GM23338 (cell line): ENCODE measurements at regions not wholly inside any gene's neighbourhood (a gene's known extent, or its start where the extent isn't known, plus 50 kb on each side); places are given as distances from the start of the nearest gene placed in this dataset.

Source experiments
- ATAC-seq: fragments of 200-7000 bp; cut with Tn5 transposase; 3 replicates; pipeline ENCODE4 v1.9.1; 2020
- DNase-seq: peaks from one replicate; pipeline ENCODE4 v3.0.0-alpha.2; 2015; ENCODE audit warnings: low spot score
- H2AFZ ChIP-seq: fragments of 200-600 bp; sonication (generic); 2 replicates; pipeline ENCODE4 v1.8.0; 2016; ENCODE audit warnings: antibody characterized with exemption, mild to moderate bottlenecking, moderate library complexity
- H3F3A ChIP-seq: fragments of 200-600 bp; sonication (generic); replicated peaks from 2 replicates; pipeline ENCODE4 v1.8.0; 2017; ENCODE audit warnings: antibody characterized with exemption, mixed run types, low read depth
- H3K27ac ChIP-seq: fragments of 200-600 bp; sonication (generic); 2 replicates; pipeline ENCODE4 v1.6.1; 2016; ENCODE audit warnings: low read depth
- H3K27me3 ChIP-seq: fragments of 200-600 bp; sonication (generic); 2 replicates; pipeline ENCODE4 v1.8.0; 2016; ENCODE audit warnings: mild to moderate bottlenecking, mixed run types, moderate library complexity; ENCODE audit not compliant: insufficient read depth
- H3K36me3 ChIP-seq: fragments of 200-600 bp; sonication (generic); 2 replicates; pipeline ENCODE4 v1.8.0; 2016; ENCODE audit warnings: mild to moderate bottlenecking; ENCODE audit not compliant: insufficient read depth
- H3K4me1 ChIP-seq: fragments of 200-600 bp; sonication (generic); 2 replicates; pipeline ENCODE4 v1.8.0; 2016; ENCODE audit warnings: mild to moderate bottlenecking, moderate library complexity; ENCODE audit not compliant: insufficient read depth
- H3K4me2 ChIP-seq: fragments of 200-600 bp; sonication (generic); 2 replicates; pipeline ENCODE4 v1.7.1; 2017; ENCODE audit warnings: mixed run types
- H3K4me3 ChIP-seq: fragments of 200-600 bp; sonication (generic); 2 replicates; pipeline ENCODE4 v1.6.1; 2016; ENCODE audit warnings: mixed run types
- H3K79me2 ChIP-seq: fragments of 200-600 bp; sonication (generic); replicated peaks from 2 replicates; pipeline ENCODE4 v1.8.0; 2017; ENCODE audit warnings: mild to moderate bottlenecking; ENCODE audit not compliant: insufficient read depth
- H3K9me2 ChIP-seq: fragments of 200-600 bp; sonication (generic); 2 replicates; pipeline ENCODE4 v1.8.0; 2017; ENCODE audit not compliant: insufficient read depth
- H4K20me1 ChIP-seq: fragments of 200-600 bp; sonication (generic); replicated peaks from 2 replicates; pipeline ENCODE4 v1.8.0; 2017; ENCODE audit warnings: mild to moderate bottlenecking; ENCODE audit not compliant: insufficient read depth
- H3K27ac Mint-ChIP-seq: 2 replicates; pipeline ENCODE4 v1.8.0; 2020; ENCODE audit warnings: inconsistent platforms, mild to moderate bottlenecking, moderate library complexity, mixed read lengths
- H3K27me3 Mint-ChIP-seq: 3 replicates; pipeline ENCODE4 v1.8.0; 2022; ENCODE audit warnings: low read depth, mild to moderate bottlenecking, moderate library complexity, mixed read lengths, inconsistent platforms; ENCODE audit not compliant: insufficient read depth, poor library complexity
- H3K36me3 Mint-ChIP-seq: 3 replicates; pipeline ENCODE4 v1.8.0; 2021; ENCODE audit warnings: low read depth, mild to moderate bottlenecking, inconsistent platforms, moderate library complexity, mixed read lengths
- H3K4me1 Mint-ChIP-seq: 3 replicates; pipeline ENCODE4 v1.8.0; 2020; ENCODE audit warnings: mild to moderate bottlenecking, inconsistent platforms, mixed read lengths
- H3K4me3 Mint-ChIP-seq: 3 replicates; pipeline ENCODE4 v1.8.0; 2021; ENCODE audit warnings: moderate library complexity, mild to moderate bottlenecking, inconsistent platforms, mixed read lengths
- H3K9me3 Mint-ChIP-seq: 3 replicates; pipeline ENCODE4 v1.8.0; 2020; ENCODE audit warnings: moderate library complexity, mild to moderate bottlenecking, inconsistent platforms, mixed read lengths
- CREB1 ChIP-seq: fragments of 250-450 bp; sonication (Bioruptor Pico); IDR thresholded peaks from 2 replicates; pipeline ENCODE4 v1.5.0; 2020; ENCODE audit warnings: low read depth, mild to moderate bottlenecking, moderate library complexity
- EZH2 ChIP-seq: fragments of 200-600 bp; sonication (generic); IDR thresholded peaks from one replicate; pipeline ENCODE4 v1.8.0; 2017; ENCODE audit warnings: antibody characterized with exemption, mild to moderate bottlenecking, low read depth; ENCODE audit not compliant: unreplicated experiment
- EZH2phosphoT487 ChIP-seq: fragments of 200-600 bp; sonication (generic); IDR thresholded peaks from one replicate; pipeline ENCODE4 v1.8.1; 2018; ENCODE audit warnings: antibody characterized with exemption; ENCODE audit not compliant: unreplicated experiment
- JUNB ChIP-seq: IDR thresholded peaks from one replicate; pipeline ENCODE4 v1.6.1; 2016; ENCODE audit warnings: antibody characterized with exemption; ENCODE audit not compliant: unreplicated experiment
- NANOG ChIP-seq: IDR thresholded peaks from 2 replicates; pipeline ENCODE4 v1.6.1; 2016; ENCODE audit warnings: antibody characterized with exemption, borderline replicate concordance
- POLR2AphosphoS5 ChIP-seq: IDR thresholded peaks from 2 replicates; pipeline ENCODE4 v1.6.1; 2016; ENCODE audit warnings: antibody characterized with exemption, low read depth
- STAT1 ChIP-seq: IDR thresholded peaks from one replicate; pipeline ENCODE4 v1.6.1; 2016; ENCODE audit warnings: antibody characterized with exemption; ENCODE audit not compliant: unreplicated experiment
- ZNF114 ChIP-seq: fragments of 250-450 bp; sonication (Bioruptor Pico); IDR thresholded peaks from 2 replicates; pipeline ENCODE4 v1.5.0; 2020; ENCODE audit warnings: mild to moderate bottlenecking, moderate library complexity
- ZNF331 ChIP-seq: fragments of 250-450 bp; sonication (Bioruptor Pico); IDR thresholded peaks from 2 replicates; pipeline ENCODE4 v1.5.0; 2020; ENCODE audit warnings: low read depth, mild to moderate bottlenecking, moderate library complexity
- TF ChIP-seq, protein P1 (sequence below): fragments of 250-450 bp; sonication (Bioruptor Pico); IDR thresholded peaks from 2 replicates; pipeline ENCODE4 v1.5.0; 2020; ENCODE audit warnings: mild to moderate bottlenecking, moderate library complexity
- TF ChIP-seq, protein P2 (sequence below), 2 experiments: fragments of 200-600 bp in 1 of 2; sonication (generic) in 1 of 2; conservative IDR thresholded peaks; 2 replicates each; pipeline versions ENCODE4 v1.5.1 to v1.6.1; 2016 to 2017; ENCODE audit warnings: antibody characterized with exemption in 2 of 2, low read depth in 2 of 2, mild to moderate bottlenecking in 2 of 2, moderate library complexity in 1 of 2
- TF ChIP-seq, protein P3 (sequence below): IDR thresholded peaks from 2 replicates; pipeline ENCODE4 v1.6.1; 2016; ENCODE audit warnings: antibody characterized with exemption
- TF ChIP-seq, protein P4 (sequence below): IDR thresholded peaks from one replicate; pipeline ENCODE4 v1.6.1; 2018; ENCODE audit warnings: antibody characterized with exemption; ENCODE audit not compliant: unreplicated experiment

DNA sequence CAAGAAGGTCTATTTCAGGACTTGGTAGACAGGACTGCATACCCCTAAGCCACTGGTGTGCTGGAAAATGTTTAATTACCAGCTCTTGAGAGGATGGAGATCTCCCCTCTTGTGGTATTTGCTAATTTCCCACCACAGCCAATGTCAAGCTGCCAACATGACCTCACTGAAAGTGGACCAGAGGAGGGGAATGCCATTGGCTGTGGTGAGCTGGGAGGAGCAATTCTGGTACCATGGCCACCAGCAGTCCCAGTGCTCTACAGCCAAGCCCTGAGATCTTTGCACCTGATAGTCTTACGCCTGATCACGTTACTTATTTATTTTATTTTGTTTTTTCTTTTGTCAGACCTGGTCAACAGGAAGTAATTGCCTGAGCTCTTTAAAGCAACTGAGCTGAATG is 82.5 kb upstream of the BCL6 start:
- DNase-seq = no peak
- ATAC-seq = no peak
- H3F3A ChIP-seq = no peaks in the 10 kb centered on the region
- no peak overlapping the region for H3K4me3 ChIP-seq
- peaks cover 4% of the 10 kb centered on the region; the same call in 1 of the 2 replicates for H3K9me2 ChIP-seq
- no peak overlapping the region for H2AFZ ChIP-seq
- H3K27me3 ChIP-seq = no peaks in the 10 kb centered on the region
- Mint-ChIP-seq H3K4me3 (no peak overlapping the region), H3K27me3 (peaks cover 4% of the 10 kb centered on the region), H3K4me1 (no peaks in the 10 kb centered on the region), H3K27ac (no peak overlapping the region), H3K9me3 (no peaks in the 10 kb centered on the region), H3K36me3 (no peaks in the 10 kb centered on the region)
- no peaks in the 10 kb centered on the region for H4K20me1 ChIP-seq
- no peak overlapping the region for H3K4me2 ChIP-seq
- no peaks in the 10 kb centered on the region for H3K4me1 ChIP-seq
- H3K27ac ChIP-seq = no peak overlapping the region
- TF ChIP-seq, protein P1, sequence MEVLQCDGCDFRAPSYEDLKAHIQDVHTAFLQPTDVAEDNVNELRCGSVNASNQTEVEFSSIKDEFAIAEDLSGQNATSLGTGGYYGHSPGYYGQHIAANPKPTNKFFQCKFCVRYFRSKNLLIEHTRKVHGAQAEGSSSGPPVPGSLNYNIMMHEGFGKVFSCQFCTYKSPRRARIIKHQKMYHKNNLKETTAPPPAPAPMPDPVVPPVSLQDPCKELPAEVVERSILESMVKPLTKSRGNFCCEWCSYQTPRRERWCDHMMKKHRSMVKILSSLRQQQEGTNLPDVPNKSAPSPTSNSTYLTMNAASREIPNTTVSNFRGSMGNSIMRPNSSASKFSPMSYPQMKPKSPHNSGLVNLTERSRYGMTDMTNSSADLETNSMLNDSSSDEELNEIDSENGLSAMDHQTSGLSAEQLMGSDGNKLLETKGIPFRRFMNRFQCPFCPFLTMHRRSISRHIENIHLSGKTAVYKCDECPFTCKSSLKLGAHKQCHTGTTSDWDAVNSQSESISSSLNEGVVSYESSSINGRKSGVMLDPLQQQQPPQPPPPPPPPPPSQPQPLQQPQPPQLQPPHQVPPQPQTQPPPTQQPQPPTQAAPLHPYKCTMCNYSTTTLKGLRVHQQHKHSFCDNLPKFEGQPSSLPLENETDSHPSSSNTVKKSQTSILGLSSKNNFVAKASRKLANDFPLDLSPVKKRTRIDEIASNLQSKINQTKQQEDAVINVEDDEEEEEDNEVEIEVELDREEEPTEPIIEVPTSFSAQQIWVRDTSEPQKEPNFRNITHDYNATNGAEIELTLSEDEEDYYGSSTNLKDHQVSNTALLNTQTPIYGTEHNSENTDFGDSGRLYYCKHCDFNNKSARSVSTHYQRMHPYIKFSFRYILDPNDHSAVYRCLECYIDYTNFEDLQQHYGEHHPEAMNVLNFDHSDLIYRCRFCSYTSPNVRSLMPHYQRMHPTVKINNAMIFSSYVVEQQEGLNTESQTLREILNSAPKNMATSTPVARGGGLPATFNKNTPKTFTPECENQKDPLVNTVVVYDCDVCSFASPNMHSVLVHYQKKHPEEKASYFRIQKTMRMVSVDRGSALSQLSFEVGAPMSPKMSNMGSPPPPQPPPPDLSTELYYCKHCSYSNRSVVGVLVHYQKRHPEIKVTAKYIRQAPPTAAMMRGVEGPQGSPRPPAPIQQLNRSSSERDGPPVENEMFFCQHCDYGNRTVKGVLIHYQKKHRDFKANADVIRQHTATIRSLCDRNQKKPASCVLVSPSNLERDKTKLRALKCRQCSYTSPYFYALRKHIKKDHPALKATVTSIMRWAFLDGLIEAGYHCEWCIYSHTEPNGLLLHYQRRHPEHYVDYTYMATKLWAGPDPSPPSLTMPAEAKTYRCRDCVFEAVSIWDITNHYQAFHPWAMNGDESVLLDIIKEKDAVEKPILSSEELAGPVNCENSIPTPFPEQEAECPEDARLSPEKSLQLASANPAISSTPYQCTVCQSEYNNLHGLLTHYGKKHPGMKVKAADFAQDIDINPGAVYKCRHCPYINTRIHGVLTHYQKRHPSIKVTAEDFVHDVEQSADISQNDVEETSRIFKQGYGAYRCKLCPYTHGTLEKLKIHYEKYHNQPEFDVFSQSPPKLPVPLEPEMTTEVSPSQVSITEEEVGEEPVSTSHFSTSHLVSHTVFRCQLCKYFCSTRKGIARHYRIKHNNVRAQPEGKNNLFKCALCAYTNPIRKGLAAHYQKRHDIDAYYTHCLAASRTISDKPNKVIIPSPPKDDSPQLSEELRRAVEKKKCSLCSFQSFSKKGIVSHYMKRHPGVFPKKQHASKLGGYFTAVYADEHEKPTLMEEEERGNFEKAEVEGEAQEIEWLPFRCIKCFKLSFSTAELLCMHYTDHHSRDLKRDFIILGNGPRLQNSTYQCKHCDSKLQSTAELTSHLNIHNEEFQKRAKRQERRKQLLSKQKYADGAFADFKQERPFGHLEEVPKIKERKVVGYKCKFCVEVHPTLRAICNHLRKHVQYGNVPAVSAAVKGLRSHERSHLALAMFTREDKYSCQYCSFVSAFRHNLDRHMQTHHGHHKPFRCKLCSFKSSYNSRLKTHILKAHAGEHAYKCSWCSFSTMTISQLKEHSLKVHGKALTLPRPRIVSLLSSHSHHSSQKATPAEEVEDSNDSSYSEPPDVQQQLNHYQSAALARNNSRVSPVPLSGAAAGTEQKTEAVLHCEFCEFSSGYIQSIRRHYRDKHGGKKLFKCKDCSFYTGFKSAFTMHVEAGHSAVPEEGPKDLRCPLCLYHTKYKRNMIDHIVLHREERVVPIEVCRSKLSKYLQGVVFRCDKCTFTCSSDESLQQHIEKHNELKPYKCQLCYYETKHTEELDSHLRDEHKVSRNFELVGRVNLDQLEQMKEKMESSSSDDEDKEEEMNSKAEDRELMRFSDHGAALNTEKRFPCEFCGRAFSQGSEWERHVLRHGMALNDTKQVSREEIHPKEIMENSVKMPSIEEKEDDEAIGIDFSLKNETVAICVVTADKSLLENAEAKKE (CRISPR knock-in tag) = no peak
- TF ChIP-seq STAT1 (no peak), CREB1 (CRISPR knock-in tag) (no peak), EZH2phosphoT487 (no peak), EZH2 (no peak), NANOG (no peak), POLR2AphosphoS5 (no peak), JUNB (no peak), ZNF114 (no peak), ZNF331 (no peak)
- TF ChIP-seq, protein P2, sequence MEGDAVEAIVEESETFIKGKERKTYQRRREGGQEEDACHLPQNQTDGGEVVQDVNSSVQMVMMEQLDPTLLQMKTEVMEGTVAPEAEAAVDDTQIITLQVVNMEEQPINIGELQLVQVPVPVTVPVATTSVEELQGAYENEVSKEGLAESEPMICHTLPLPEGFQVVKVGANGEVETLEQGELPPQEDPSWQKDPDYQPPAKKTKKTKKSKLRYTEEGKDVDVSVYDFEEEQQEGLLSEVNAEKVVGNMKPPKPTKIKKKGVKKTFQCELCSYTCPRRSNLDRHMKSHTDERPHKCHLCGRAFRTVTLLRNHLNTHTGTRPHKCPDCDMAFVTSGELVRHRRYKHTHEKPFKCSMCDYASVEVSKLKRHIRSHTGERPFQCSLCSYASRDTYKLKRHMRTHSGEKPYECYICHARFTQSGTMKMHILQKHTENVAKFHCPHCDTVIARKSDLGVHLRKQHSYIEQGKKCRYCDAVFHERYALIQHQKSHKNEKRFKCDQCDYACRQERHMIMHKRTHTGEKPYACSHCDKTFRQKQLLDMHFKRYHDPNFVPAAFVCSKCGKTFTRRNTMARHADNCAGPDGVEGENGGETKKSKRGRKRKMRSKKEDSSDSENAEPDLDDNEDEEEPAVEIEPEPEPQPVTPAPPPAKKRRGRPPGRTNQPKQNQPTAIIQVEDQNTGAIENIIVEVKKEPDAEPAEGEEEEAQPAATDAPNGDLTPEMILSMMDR (conservative IDR thresholded peaks at IDR 0.05; ENCODE audit: low read depth in 2 of 2) = no peak
- TF ChIP-seq, protein P3, sequence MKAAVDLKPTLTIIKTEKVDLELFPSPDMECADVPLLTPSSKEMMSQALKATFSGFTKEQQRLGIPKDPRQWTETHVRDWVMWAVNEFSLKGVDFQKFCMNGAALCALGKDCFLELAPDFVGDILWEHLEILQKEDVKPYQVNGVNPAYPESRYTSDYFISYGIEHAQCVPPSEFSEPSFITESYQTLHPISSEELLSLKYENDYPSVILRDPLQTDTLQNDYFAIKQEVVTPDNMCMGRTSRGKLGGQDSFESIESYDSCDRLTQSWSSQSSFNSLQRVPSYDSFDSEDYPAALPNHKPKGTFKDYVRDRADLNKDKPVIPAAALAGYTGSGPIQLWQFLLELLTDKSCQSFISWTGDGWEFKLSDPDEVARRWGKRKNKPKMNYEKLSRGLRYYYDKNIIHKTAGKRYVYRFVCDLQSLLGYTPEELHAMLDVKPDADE = no peak
- TF ChIP-seq, protein P4, sequence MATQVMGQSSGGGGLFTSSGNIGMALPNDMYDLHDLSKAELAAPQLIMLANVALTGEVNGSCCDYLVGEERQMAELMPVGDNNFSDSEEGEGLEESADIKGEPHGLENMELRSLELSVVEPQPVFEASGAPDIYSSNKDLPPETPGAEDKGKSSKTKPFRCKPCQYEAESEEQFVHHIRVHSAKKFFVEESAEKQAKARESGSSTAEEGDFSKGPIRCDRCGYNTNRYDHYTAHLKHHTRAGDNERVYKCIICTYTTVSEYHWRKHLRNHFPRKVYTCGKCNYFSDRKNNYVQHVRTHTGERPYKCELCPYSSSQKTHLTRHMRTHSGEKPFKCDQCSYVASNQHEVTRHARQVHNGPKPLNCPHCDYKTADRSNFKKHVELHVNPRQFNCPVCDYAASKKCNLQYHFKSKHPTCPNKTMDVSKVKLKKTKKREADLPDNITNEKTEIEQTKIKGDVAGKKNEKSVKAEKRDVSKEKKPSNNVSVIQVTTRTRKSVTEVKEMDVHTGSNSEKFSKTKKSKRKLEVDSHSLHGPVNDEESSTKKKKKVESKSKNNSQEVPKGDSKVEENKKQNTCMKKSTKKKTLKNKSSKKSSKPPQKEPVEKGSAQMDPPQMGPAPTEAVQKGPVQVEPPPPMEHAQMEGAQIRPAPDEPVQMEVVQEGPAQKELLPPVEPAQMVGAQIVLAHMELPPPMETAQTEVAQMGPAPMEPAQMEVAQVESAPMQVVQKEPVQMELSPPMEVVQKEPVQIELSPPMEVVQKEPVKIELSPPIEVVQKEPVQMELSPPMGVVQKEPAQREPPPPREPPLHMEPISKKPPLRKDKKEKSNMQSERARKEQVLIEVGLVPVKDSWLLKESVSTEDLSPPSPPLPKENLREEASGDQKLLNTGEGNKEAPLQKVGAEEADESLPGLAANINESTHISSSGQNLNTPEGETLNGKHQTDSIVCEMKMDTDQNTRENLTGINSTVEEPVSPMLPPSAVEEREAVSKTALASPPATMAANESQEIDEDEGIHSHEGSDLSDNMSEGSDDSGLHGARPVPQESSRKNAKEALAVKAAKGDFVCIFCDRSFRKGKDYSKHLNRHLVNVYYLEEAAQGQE = no peak
- no peaks in the 10 kb centered on the region for H3K79me2 ChIP-seq
- no peaks in the 10 kb centered on the region for H3K36me3 ChIP-seq
